ENCODE measurements at regions not wholly inside any gene's neighbourhood (a gene's known extent, or its start where the extent isn't known, plus 50 kb on each side); places are given as distances from the start of the nearest gene placed in this dataset.

DNA sequence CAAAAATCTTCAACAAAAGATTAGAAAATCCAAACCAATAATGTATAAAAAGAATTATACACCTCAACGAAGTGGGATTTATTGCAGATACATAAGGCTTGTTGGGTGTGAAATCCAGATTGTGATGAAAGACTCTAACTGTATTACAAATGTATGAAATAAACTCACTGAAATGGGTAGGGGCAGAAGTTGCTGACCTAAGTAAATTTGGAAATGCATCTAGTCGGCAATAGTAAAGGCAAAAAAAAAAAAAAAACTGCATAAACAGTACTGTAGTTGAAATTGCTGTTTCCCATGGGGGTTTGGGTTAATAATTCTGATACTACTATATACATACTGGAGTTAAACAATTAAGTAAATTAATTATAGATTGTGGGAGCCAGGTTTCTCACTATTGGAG is 130.7 kb upstream of the MAGEB18 start:
- DNase-seq (ENCODE audit: low read depth) = no peak
- H3K4me3 ChIP-seq (ENCODE audit: low read depth, low read length) = no peak overlapping the region
- TF ChIP-seq, protein P1, sequence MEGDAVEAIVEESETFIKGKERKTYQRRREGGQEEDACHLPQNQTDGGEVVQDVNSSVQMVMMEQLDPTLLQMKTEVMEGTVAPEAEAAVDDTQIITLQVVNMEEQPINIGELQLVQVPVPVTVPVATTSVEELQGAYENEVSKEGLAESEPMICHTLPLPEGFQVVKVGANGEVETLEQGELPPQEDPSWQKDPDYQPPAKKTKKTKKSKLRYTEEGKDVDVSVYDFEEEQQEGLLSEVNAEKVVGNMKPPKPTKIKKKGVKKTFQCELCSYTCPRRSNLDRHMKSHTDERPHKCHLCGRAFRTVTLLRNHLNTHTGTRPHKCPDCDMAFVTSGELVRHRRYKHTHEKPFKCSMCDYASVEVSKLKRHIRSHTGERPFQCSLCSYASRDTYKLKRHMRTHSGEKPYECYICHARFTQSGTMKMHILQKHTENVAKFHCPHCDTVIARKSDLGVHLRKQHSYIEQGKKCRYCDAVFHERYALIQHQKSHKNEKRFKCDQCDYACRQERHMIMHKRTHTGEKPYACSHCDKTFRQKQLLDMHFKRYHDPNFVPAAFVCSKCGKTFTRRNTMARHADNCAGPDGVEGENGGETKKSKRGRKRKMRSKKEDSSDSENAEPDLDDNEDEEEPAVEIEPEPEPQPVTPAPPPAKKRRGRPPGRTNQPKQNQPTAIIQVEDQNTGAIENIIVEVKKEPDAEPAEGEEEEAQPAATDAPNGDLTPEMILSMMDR (IDR thresholded peaks at IDR 0.05; ENCODE audit: low read depth, low read length, missing control alignments) = no peak

DNA sequence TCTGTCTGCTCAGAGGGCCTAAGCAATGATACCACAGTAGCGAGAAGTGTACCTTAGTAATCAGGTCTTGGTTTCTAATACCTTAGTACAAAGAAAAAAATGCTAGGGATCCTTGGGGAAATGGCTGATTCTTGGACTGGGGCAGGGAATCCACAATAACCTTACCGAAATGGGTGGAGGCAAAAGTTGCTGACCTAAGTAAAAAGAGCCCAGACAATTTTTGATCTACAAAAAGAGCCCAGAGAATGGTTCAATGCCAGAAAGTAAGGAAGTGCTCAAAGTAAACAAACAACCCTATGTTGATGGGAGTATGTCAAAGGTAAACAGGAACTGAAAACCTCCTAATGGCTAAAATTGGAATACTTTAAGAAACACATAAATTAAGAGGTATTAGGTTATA is 130.1 kb upstream of the MAGEB18 start:
- DNase-seq (ENCODE audit: low read depth) = no peak
- TF ChIP-seq, protein P1 (IDR thresholded peaks at IDR 0.05; ENCODE audit: low read depth, low read length, missing control alignments) = no peak

DNA sequence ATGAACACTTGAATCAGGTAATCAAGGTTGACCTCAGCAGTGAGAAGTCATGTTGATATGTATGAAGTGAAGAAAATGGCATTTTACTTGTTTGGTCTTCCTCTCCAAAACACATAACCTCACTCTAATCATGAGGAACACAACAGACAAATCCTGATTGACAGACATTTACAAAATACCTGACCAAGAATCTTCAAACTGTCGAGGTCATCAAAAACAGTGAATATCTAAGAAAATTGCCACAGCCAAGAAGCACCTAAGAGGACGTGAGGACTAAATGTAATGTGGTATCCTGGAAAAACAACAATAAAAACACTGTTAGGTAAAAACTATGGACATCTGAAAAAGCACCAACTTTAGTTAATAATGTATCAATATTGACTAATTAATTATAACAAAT is 129.5 kb upstream of the MAGEB18 start:
- no peak overlapping the region for H3K4me3 ChIP-seq (ENCODE audit: low read depth, low read length)
- DNase-seq (ENCODE audit: low read depth) = no peak
- TF ChIP-seq, protein P1 (IDR thresholded peaks at IDR 0.05; ENCODE audit: low read depth, low read length, missing control alignments) = no peak

More for the DNA sequence above, 130.1 kb upstream of the MAGEB18 start:
- H3K4me3 ChIP-seq (ENCODE audit: low read depth, low read length) = no peak overlapping the region

DNA sequence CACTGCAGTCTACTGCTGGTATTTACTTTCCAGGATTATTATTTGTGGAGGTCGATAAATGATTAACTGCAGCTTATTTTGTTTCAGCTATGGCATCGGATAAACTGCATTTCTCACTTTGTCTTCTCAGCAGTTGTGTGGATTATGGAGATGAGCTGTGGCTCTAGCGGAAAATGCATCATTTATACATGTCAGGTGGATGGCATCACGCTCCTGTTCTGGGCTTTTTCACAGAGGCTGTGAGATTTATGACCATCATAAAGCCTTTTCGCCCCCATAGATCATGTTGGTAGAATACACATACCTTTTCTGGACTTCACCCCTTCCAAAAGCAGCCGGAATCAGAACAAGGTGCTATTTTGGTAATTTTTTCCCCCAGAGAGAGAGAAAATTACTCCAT is 118.8 kb upstream of the MAGEB18 start:
- DNase-seq (ENCODE audit: low read depth) = no peak
- TF ChIP-seq, protein P1 (IDR thresholded peaks at IDR 0.05; ENCODE audit: low read depth, low read length, missing control alignments) = no peak
- H3K4me3 ChIP-seq (ENCODE audit: low read depth, low read length) = no peak overlapping the region

DNA sequence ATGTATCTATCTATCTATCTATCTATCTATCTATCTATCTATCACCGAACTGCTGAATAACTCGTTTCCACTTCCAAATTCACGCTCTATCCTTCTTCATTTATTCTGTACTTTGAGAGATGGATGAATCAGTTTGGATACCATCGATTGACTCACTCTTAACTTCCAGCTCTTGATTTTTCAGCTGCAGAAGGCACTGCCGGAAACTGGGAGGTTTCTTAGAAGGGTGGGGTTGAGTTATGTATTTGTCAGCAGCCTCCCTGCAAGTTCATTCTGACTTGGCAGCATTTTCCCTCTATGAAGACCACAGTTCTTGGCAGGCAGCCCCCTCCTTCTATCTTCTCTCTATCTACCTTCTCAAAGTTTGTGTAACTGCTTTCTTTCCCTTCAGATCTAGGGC is 112.0 kb upstream of the MAGEB18 start:
- H3K4me3 ChIP-seq (ENCODE audit: low read depth, low read length) = no peak overlapping the region
- TF ChIP-seq, protein P1 (IDR thresholded peaks at IDR 0.05; ENCODE audit: low read depth, low read length, missing control alignments) = no peak
- no peak for DNase-seq (ENCODE audit: low read depth)

DNA sequence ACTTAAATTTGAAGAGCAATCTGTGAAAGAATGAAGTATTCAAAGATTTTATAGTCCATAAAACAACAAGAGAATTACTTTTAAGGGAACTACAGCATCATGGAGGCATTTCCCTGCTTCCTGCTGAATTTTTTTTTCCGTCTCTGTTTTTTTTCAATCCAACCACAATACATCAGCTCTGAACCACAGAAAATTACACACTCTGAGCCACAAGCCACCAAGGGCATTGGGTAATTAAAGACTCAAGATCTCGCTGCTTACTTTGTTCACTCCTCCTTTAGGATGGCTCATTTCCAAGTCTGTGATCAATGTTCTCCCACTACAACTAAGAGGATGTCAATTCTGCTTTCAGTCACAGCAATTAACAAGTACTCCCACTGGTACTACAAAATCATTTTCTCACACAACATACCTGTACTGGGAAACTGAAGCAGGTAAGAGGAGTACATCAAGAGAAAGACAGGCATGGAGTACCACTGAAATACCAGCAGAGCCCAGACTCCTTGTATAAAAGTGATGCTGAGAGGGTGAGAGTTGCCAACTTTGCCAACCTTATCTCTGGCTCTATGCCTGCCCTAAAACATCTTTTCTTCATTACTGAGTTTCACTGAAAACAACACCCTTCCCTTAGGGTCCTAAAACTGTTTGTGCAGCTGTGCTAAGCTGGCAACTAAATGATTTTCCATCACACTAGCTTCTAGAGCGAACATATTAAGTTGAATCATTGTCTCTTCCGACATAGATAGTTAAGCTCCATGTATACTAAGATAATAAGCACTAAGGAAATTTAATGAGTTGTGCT is 105.8 kb upstream of the MAGEB18 start:
- DNase-seq (ENCODE audit: low read depth) = no peak
- TF ChIP-seq, protein P1 (IDR thresholded peaks at IDR 0.05; ENCODE audit: low read depth, low read length, missing control alignments) = no peak
- no peak overlapping the region for H3K4me3 ChIP-seq (ENCODE audit: low read depth, low read length)

DNA sequence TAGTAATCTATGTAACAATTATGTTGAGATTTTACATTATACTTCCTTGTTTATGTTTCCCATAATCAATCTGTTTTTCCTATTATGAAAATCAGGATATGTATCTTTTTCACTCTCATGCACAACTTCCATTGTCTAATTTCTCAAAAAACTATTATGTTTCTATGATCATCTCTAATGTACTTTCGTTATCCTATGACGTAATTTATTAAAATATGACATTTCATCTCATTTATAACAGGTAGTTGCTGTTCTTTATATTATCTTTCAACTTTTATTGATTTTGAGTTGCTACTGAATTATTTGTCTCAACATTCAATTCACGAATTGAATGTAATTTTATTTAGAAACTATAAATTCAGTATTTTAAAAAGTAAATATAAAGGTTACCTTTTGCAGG is 100.8 kb upstream of the MAGEB18 start:
- TF ChIP-seq, protein P1 (IDR thresholded peaks at IDR 0.05; ENCODE audit: low read depth, low read length, missing control alignments) = no peak
- no peak overlapping the region for H3K4me3 ChIP-seq (ENCODE audit: low read depth, low read length)

More for the DNA sequence above, 100.8 kb upstream of the MAGEB18 start:
- DNase-seq (ENCODE audit: low read depth) = no peak

Data from GM12864 (cell line).